ENCODE measurements at regions not wholly inside any gene's neighbourhood (a gene's known extent, or its start where the extent isn't known, plus 50 kb on each side); places are given as distances from the start of the nearest gene placed in this dataset.

DNA sequence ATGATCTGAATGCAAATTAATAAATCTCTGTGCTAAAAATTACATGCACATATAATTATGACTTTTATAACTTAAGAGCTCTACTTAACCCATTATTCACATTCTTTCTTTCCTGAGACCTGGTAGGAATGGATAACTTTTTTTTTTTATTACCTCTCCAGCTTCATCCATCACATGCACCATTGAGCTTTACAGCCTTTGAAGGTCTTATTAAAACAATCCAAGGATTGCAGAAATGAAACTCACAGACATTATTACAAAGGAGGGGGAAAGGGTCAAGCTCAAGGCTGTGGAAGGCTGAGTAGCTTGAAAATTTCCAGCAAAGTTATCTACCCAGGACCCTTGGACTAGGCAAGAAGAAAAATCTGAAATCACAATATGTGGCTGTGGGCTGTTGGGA lies 202.5 kb upstream of the GRIP1 start:
- TF ChIP-seq, protein P1, sequence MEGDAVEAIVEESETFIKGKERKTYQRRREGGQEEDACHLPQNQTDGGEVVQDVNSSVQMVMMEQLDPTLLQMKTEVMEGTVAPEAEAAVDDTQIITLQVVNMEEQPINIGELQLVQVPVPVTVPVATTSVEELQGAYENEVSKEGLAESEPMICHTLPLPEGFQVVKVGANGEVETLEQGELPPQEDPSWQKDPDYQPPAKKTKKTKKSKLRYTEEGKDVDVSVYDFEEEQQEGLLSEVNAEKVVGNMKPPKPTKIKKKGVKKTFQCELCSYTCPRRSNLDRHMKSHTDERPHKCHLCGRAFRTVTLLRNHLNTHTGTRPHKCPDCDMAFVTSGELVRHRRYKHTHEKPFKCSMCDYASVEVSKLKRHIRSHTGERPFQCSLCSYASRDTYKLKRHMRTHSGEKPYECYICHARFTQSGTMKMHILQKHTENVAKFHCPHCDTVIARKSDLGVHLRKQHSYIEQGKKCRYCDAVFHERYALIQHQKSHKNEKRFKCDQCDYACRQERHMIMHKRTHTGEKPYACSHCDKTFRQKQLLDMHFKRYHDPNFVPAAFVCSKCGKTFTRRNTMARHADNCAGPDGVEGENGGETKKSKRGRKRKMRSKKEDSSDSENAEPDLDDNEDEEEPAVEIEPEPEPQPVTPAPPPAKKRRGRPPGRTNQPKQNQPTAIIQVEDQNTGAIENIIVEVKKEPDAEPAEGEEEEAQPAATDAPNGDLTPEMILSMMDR (IDR thresholded peaks at IDR 0.05), result no peak
- no peak for TF ChIP-seq POLR2A (IDR thresholded peaks at IDR 0.05)
